Panc1 (cell line): ENCODE measurements at regions not wholly inside any gene's neighbourhood (a gene's known extent, or its start where the extent isn't known, plus 50 kb on each side); places are given as distances from the start of the nearest gene placed in this dataset.
"Not testable (repeated sequence)": the region's sequence is repeated elsewhere in the genome, so short reads cannot be mapped to it uniquely, and the experiment has no call there.

ENCODE experiments used
- TF ChIP-seq, protein P1 (sequence below): fragments of 450-650 bp; IDR thresholded peaks from 2 replicates; pipeline ENCODE4 v1.5.1; 2017; ENCODE audit warnings: mild to moderate bottlenecking
- TF ChIP-seq, protein P2 (sequence below), 2 experiments: IDR thresholded peaks; 2 replicates each; pipeline ENCODE4 v1.6.1; 2011 to 2012; ENCODE audit warnings: low read depth in 2 of 2, control low read depth in 1 of 2, low read length in 1 of 2, mild to moderate bottlenecking in 1 of 2, moderate library complexity in 1 of 2; ENCODE audit not compliant: insufficient read depth in 1 of 2

DNA sequence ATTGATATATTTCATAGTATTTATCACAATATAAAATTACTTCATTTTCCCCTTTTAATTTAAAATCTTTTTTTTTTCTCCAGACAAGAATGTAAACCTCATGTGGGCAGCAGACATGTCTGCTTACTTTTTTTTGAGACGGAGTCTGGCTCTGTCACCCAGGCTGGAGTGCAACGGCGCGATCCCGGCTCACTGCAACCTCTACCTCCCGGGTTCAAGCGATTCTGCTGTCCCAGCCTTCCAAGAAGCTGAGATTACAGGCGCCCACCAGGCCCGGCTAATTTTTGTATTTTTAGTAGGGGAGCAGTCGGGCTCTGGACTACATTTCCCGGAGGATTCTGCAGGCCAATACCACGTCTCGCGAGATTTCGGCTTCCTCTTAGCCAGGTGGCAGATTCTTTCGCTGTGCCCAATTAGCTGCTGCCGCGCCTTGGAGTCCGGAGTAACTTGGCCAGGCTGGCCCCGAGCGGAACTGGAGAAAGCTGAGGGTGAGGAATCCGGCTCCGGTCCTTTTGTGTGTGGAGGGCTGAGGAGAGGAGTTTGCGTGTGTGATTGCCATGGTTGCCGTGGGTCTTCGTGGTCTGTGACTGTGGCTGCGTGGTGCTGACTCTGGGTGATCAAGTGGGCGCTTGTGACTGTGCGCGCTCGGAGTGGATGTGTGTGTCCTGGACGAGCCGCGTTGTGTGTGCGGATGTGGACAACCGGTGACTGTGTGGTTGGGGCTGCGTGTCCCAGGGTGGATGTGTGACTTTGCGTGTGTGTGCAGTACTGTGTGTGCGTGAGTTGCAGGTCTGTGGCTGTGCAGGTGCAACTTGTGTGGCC lies 313.0 kb upstream of the ZNF337 start:
- TF ChIP-seq, protein P1, sequence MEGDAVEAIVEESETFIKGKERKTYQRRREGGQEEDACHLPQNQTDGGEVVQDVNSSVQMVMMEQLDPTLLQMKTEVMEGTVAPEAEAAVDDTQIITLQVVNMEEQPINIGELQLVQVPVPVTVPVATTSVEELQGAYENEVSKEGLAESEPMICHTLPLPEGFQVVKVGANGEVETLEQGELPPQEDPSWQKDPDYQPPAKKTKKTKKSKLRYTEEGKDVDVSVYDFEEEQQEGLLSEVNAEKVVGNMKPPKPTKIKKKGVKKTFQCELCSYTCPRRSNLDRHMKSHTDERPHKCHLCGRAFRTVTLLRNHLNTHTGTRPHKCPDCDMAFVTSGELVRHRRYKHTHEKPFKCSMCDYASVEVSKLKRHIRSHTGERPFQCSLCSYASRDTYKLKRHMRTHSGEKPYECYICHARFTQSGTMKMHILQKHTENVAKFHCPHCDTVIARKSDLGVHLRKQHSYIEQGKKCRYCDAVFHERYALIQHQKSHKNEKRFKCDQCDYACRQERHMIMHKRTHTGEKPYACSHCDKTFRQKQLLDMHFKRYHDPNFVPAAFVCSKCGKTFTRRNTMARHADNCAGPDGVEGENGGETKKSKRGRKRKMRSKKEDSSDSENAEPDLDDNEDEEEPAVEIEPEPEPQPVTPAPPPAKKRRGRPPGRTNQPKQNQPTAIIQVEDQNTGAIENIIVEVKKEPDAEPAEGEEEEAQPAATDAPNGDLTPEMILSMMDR: not testable (repeated sequence)
- TF ChIP-seq, protein P2, sequence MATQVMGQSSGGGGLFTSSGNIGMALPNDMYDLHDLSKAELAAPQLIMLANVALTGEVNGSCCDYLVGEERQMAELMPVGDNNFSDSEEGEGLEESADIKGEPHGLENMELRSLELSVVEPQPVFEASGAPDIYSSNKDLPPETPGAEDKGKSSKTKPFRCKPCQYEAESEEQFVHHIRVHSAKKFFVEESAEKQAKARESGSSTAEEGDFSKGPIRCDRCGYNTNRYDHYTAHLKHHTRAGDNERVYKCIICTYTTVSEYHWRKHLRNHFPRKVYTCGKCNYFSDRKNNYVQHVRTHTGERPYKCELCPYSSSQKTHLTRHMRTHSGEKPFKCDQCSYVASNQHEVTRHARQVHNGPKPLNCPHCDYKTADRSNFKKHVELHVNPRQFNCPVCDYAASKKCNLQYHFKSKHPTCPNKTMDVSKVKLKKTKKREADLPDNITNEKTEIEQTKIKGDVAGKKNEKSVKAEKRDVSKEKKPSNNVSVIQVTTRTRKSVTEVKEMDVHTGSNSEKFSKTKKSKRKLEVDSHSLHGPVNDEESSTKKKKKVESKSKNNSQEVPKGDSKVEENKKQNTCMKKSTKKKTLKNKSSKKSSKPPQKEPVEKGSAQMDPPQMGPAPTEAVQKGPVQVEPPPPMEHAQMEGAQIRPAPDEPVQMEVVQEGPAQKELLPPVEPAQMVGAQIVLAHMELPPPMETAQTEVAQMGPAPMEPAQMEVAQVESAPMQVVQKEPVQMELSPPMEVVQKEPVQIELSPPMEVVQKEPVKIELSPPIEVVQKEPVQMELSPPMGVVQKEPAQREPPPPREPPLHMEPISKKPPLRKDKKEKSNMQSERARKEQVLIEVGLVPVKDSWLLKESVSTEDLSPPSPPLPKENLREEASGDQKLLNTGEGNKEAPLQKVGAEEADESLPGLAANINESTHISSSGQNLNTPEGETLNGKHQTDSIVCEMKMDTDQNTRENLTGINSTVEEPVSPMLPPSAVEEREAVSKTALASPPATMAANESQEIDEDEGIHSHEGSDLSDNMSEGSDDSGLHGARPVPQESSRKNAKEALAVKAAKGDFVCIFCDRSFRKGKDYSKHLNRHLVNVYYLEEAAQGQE (IDR thresholded peaks at IDR 0.05; ENCODE audit: insufficient read depth in 1 of 2, low read depth in 2 of 2, low read length in 1 of 2): not testable (repeated sequence)
